ENCODE measurements at regions not wholly inside any gene's neighbourhood (a gene's known extent, or its start where the extent isn't known, plus 50 kb on each side); places are given as distances from the start of the nearest gene placed in this dataset.

- TF ChIP-seq GATA2 (IDR thresholded peaks at IDR 0.05; ENCODE audit: low read depth, low read length) (no peak), GATA3 (IDR thresholded peaks at IDR 0.05; ENCODE audit: low read depth, low read length) (no peak)
These were observed 379.3 kb downstream of the PPP3CA start for GRCh38 chr4:100968046-100968445.

Data from SH-SY5Y (cell line).